MG63 (cell line): ENCODE measurements at regions not wholly inside any gene's neighbourhood (a gene's known extent, or its start where the extent isn't known, plus 50 kb on each side); places are given as distances from the start of the nearest gene placed in this dataset.
"Not testable (repeated sequence)": the region's sequence is repeated elsewhere in the genome, so short reads cannot be mapped to it uniquely, and the experiment has no call there.

Source experiments
- DNase-seq: peaks from one replicate; pipeline ENCODE4 v3.0.0-alpha.2; 2020
- H3K27me3 ChIP-seq: fragments of 250-450 bp; sonication (Bioruptor Pico); 2 replicates; pipeline ENCODE4 v1.5.1; 2020; ENCODE audit warnings: mild to moderate bottlenecking, moderate library complexity
- H3K36me3 ChIP-seq: fragments of 250-450 bp; sonication (Bioruptor Pico); 2 replicates; pipeline ENCODE4 v1.5.1; 2020; ENCODE audit warnings: mild to moderate bottlenecking, moderate library complexity
- H3K4me3 ChIP-seq: fragments of 250-450 bp; sonication (Bioruptor Pico); 2 replicates; pipeline ENCODE4 v1.5.1; 2020; ENCODE audit warnings: mild to moderate bottlenecking, moderate library complexity
- H3K9me3 ChIP-seq: fragments of 250-450 bp; sonication (Bioruptor Pico); 2 replicates; pipeline ENCODE4 v1.5.1; 2020; ENCODE audit warnings: mild to moderate bottlenecking, moderate library complexity

- no peak for DNase-seq
- Histone ChIP-seq H3K4me3 (no peak overlapping the region), H3K27me3 (no peaks in the 10 kb centered on the region), H3K36me3 (no peaks in the 10 kb centered on the region), H3K9me3 (no peaks in the 10 kb centered on the region)
Measured at GRCh38 chr4:31187979-31188378, 467.8 kb downstream of the PCDH7 start.

- no peaks in the 10 kb centered on the region for H3K27me3 ChIP-seq
- no peak for DNase-seq
- H3K36me3 ChIP-seq: no peaks in the 10 kb centered on the region
- no peaks in the 10 kb centered on the region for H3K9me3 ChIP-seq
- no peak overlapping the region for H3K4me3 ChIP-seq
Measured at GRCh38 chr4:31189938-31190337, 469.8 kb downstream of the PCDH7 start.

- DNase-seq: no peak
- no peak overlapping the region for H3K4me3 ChIP-seq
- H3K36me3 ChIP-seq: no peaks in the 10 kb centered on the region
- no peaks in the 10 kb centered on the region for H3K27me3 ChIP-seq
- H3K9me3 ChIP-seq: no peaks in the 10 kb centered on the region
Measured at GRCh38 chr4:31190671-31191070, 470.5 kb downstream of the PCDH7 start.

- Histone ChIP-seq H3K9me3 (no peaks in the 10 kb centered on the region), H3K27me3 (no peaks in the 10 kb centered on the region), H3K36me3 (no peaks in the 10 kb centered on the region), H3K4me3 (no peak overlapping the region)
- no peak for DNase-seq
Measured at GRCh38 chr4:31192341-31192740, 472.2 kb downstream of the PCDH7 start.

GRCh38 chr4:31193521-31193920, 473.4 kb downstream of the PCDH7 start:
- Histone ChIP-seq H3K4me3 (no peak overlapping the region), H3K36me3 (no peaks in the 10 kb centered on the region), H3K9me3 (no peaks in the 10 kb centered on the region), H3K27me3 (no peaks in the 10 kb centered on the region)
- no peak for DNase-seq

- DNase-seq: no peak
- H3K4me3 ChIP-seq: no peak overlapping the region
- H3K9me3 ChIP-seq: no peaks in the 10 kb centered on the region
- H3K27me3 ChIP-seq: no peaks in the 10 kb centered on the region
- no peaks in the 10 kb centered on the region for H3K36me3 ChIP-seq
Measured at GRCh38 chr4:31194823-31195222, 474.7 kb downstream of the PCDH7 start.

- H3K4me3 ChIP-seq: no peak overlapping the region
Measured at GRCh38 chr4:31199644-31200043, 479.5 kb downstream of the PCDH7 start.

GRCh38 chr4:31202054-31202453, 481.9 kb downstream of the PCDH7 start:
- H3K36me3 ChIP-seq, H3K4me3 ChIP-seq, H3K9me3 ChIP-seq, H3K27me3 ChIP-seq, DNase-seq: not testable (repeated sequence)

More at GRCh38 chr4:31199644-31200043, 479.5 kb downstream of the PCDH7 start:
- Histone ChIP-seq H3K9me3 (no peaks in the 10 kb centered on the region), H3K27me3 (no peaks in the 10 kb centered on the region), H3K36me3 (no peaks in the 10 kb centered on the region)
- no peak for DNase-seq

GRCh38 chr4:31204874-31205273, 484.7 kb downstream of the PCDH7 start:
- DNase-seq: no peak
- Histone ChIP-seq H3K36me3 (no peaks in the 10 kb centered on the region), H3K4me3 (no peak overlapping the region), H3K27me3 (no peaks in the 10 kb centered on the region), H3K9me3 (no peaks in the 10 kb centered on the region)

GRCh38 chr4:31220921-31221320, 500.8 kb downstream of the PCDH7 start:
- DNase-seq: no peak
- no peaks in the 10 kb centered on the region for H3K27me3 ChIP-seq
- H3K9me3 ChIP-seq: no peaks in the 10 kb centered on the region
- H3K4me3 ChIP-seq: no peak overlapping the region
- no peaks in the 10 kb centered on the region for H3K36me3 ChIP-seq

- no peaks in the 10 kb centered on the region for H3K27me3 ChIP-seq
- H3K9me3 ChIP-seq: no peaks in the 10 kb centered on the region
- H3K4me3 ChIP-seq: no peak overlapping the region
- H3K36me3 ChIP-seq: no peaks in the 10 kb centered on the region
- DNase-seq: no peak
Measured at GRCh38 chr4:31228068-31228467, 507.9 kb downstream of the PCDH7 start.

- no peaks in the 10 kb centered on the region for H3K27me3 ChIP-seq
Measured at GRCh38 chr4:31230594-31230993, 510.4 kb downstream of the PCDH7 start.

GRCh38 chr4:31234494-31234893, 514.3 kb downstream of the PCDH7 start:
- Histone ChIP-seq H3K4me3 (no peak overlapping the region), H3K36me3 (no peaks in the 10 kb centered on the region), H3K27me3 (no peaks in the 10 kb centered on the region), H3K9me3 (no peaks in the 10 kb centered on the region)
- DNase-seq: no peak

More at GRCh38 chr4:31230594-31230993, 510.4 kb downstream of the PCDH7 start:
- Histone ChIP-seq H3K9me3 (no peaks in the 10 kb centered on the region), H3K36me3 (no peaks in the 10 kb centered on the region), H3K4me3 (no peak overlapping the region)
- DNase-seq: no peak

GRCh38 chr4:31234901-31235300, 514.7 kb downstream of the PCDH7 start:
- Histone ChIP-seq H3K36me3 (no peaks in the 10 kb centered on the region), H3K4me3 (no peak overlapping the region), H3K9me3 (no peaks in the 10 kb centered on the region), H3K27me3 (no peaks in the 10 kb centered on the region)
- DNase-seq: no peak

- Histone ChIP-seq H3K27me3 (no peaks in the 10 kb centered on the region), H3K9me3 (no peaks in the 10 kb centered on the region), H3K36me3 (no peaks in the 10 kb centered on the region), H3K4me3 (no peak overlapping the region)
- no peak for DNase-seq
Measured at GRCh38 chr4:31236020-31236638, 516.0 kb downstream of the PCDH7 start.

GRCh38 chr4:31236639-31237173, 516.5 kb downstream of the PCDH7 start:
- Histone ChIP-seq H3K36me3 (no peaks in the 10 kb centered on the region), H3K4me3 (no peak overlapping the region), H3K27me3 (no peaks in the 10 kb centered on the region), H3K9me3 (no peaks in the 10 kb centered on the region)
- no peak for DNase-seq

- Histone ChIP-seq H3K36me3 (no peaks in the 10 kb centered on the region), H3K9me3 (no peaks in the 10 kb centered on the region), H3K27me3 (no peaks in the 10 kb centered on the region), H3K4me3 (no peak overlapping the region)
- no peak for DNase-seq
Measured at GRCh38 chr4:31237233-31237632, 517.1 kb downstream of the PCDH7 start.

- H3K36me3 ChIP-seq: no peaks in the 10 kb centered on the region
- H3K27me3 ChIP-seq: no peaks in the 10 kb centered on the region
- DNase-seq: no peak
- H3K4me3 ChIP-seq: no peak overlapping the region
- no peaks in the 10 kb centered on the region for H3K9me3 ChIP-seq
Measured at GRCh38 chr4:31239886-31240285, 519.7 kb downstream of the PCDH7 start.
